Chondrocyte (in vitro differentiated cells): ENCODE measurements at regions not wholly inside any gene's neighbourhood (a gene's known extent, or its start where the extent isn't known, plus 50 kb on each side); places are given as distances from the start of the nearest gene placed in this dataset.
"Not testable (repeated sequence)": the region's sequence is repeated elsewhere in the genome, so short reads cannot be mapped to it uniquely, and the experiment has no call there.

Experiments used
- DNase-seq: peaks from one replicate; pipeline ENCODE4 v3.0.0; 2021; ENCODE audit warnings: mixed read lengths, low spot score
- H3K27ac Mint-ChIP-seq: one replicate; pipeline ENCODE4 v1.8.0; 2021; ENCODE audit warnings: mild to moderate bottlenecking, moderate library complexity, mixed read lengths; ENCODE audit not compliant: unreplicated experiment
- H3K27me3 Mint-ChIP-seq: 2 replicates; pipeline ENCODE4 v1.8.0; 2021; ENCODE audit warnings: low read depth, mixed read lengths
- H3K36me3 Mint-ChIP-seq: 2 replicates; pipeline ENCODE4 v1.8.0; 2021; ENCODE audit warnings: low read depth, mixed read lengths
- H3K4me1 Mint-ChIP-seq: 2 replicates; pipeline ENCODE4 v1.8.0; 2021; ENCODE audit warnings: low read depth, mild to moderate bottlenecking, mixed read lengths
- H3K4me3 Mint-ChIP-seq: one replicate; pipeline ENCODE4 v1.8.0; 2021; ENCODE audit warnings: mild to moderate bottlenecking, moderate library complexity, mixed read lengths; ENCODE audit not compliant: unreplicated experiment
- H3K9me3 Mint-ChIP-seq: 2 replicates; pipeline ENCODE4 v1.8.0; 2021; ENCODE audit warnings: low read depth, mixed read lengths
- CTCF ChIP-seq: fragments of 200-600 bp; sonication (generic); IDR thresholded peaks from 2 replicates; pipeline ENCODE4 v1.5.0; 2021; ENCODE audit warnings: antibody characterized with exemption, mild to moderate bottlenecking, moderate library complexity

GRCh38 chr4:15198070-15198727, 195.9 kb downstream of the CPEB2 start:
- H3K27me3 Mint-ChIP-seq, result no peaks in the 10 kb centered on the region
- peak overlapping the region; percentile 4 for H3K4me3 Mint-ChIP-seq
- H3K27ac Mint-ChIP-seq, result peak overlapping the region; percentile 73
- H3K36me3 Mint-ChIP-seq, result no peaks in the 10 kb centered on the region
- no peaks in the 10 kb centered on the region for H3K9me3 Mint-ChIP-seq
- peaks cover 30% of the 10 kb centered on the region for H3K4me1 Mint-ChIP-seq
- no peak for DNase-seq
- TF ChIP-seq CTCF, result peak; percentile 27

GRCh38 chr4:15201782-15202181, 199.5 kb downstream of the CPEB2 start:
- no peak for DNase-seq
- no peak for TF ChIP-seq CTCF
- H3K4me3 Mint-ChIP-seq, result no peak overlapping the region

GRCh38 chr4:15202481-15202880, 200.2 kb downstream of the CPEB2 start:
- H3K36me3 Mint-ChIP-seq, result peaks cover 7% of the 10 kb centered on the region
- no peak overlapping the region for H3K4me3 Mint-ChIP-seq
- no peak for DNase-seq
- H3K4me1 Mint-ChIP-seq, result peaks cover 13% of the 10 kb centered on the region
- peaks cover 18% of the 10 kb centered on the region for H3K9me3 Mint-ChIP-seq
- TF ChIP-seq CTCF, result no peak
- H3K27ac Mint-ChIP-seq, result no peak overlapping the region
- no peaks in the 10 kb centered on the region for H3K27me3 Mint-ChIP-seq

More at GRCh38 chr4:15201782-15202181, 199.5 kb downstream of the CPEB2 start:
- Mint-ChIP-seq H3K27me3 (no peaks in the 10 kb centered on the region), H3K4me1 (peaks cover 20% of the 10 kb centered on the region), H3K9me3 (peaks cover 12% of the 10 kb centered on the region), H3K36me3 (peaks cover 4% of the 10 kb centered on the region), H3K27ac (no peak overlapping the region)

GRCh38 chr4:15206526-15206925, 204.2 kb downstream of the CPEB2 start:
- H3K36me3 Mint-ChIP-seq, DNase-seq, H3K4me1 Mint-ChIP-seq, H3K27ac Mint-ChIP-seq, H3K27me3 Mint-ChIP-seq, H3K4me3 Mint-ChIP-seq: not testable (repeated sequence)
- peaks cover 24% of the 10 kb centered on the region for H3K9me3 Mint-ChIP-seq

- Mint-ChIP-seq H3K4me3 (no peak overlapping the region), H3K27ac (no peak overlapping the region), H3K9me3 (no peaks in the 10 kb centered on the region), H3K36me3 (no peaks in the 10 kb centered on the region), H3K27me3 (no peaks in the 10 kb centered on the region), H3K4me1 (no peaks in the 10 kb centered on the region)
- TF ChIP-seq CTCF, result no peak
- no peak for DNase-seq
These were observed 211.2 kb downstream of the CPEB2 start for GRCh38 chr4:15213302-15213970.

GRCh38 chr4:15215109-15215508, 212.7 kb upstream of the C1QTNF7 start:
- Mint-ChIP-seq H3K9me3 (no peaks in the 10 kb centered on the region), H3K27ac (no peak overlapping the region), H3K4me1 (no peaks in the 10 kb centered on the region), H3K4me3 (no peak overlapping the region), H3K27me3 (no peaks in the 10 kb centered on the region), H3K36me3 (no peaks in the 10 kb centered on the region)
- no peak for DNase-seq
- TF ChIP-seq CTCF, result no peak
